ENCODE measurements at regions not wholly inside any gene's neighbourhood (a gene's known extent, or its start where the extent isn't known, plus 50 kb on each side); places are given as distances from the start of the nearest gene placed in this dataset.

DNA sequence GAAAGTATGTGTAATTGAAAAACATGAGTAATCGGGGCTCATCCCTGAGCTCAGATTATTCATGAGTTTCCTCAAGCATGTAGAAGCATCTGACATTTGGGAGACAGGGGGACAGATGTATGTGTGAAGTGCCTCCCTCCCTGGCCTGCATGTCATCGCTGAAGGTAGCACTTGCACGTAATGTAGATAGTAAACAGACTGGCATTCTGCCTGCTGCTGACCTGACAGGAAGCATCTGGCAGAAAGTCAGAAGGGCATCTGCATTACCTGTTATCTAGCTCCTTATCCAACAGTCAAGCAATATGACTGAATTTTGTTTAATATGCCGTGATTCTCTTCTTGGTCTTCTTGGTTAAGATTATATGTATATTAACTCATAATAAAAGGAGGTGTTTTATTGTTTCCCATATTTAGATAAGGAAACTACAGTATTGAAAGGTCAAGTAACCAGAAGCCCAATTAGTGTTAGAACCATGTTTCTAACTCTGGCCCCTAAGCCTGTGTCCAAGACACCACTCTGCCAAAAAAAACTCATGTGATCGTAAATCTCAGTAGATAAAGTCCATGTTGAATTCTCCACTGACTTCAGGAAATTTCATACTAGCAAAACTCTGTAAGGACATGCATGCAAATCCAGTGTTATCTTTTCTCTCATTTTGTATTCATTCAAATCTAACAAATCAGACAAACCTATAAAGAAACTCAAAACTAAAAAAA lies 918.1 kb upstream of the MBL2 start:
- Mint-ChIP-seq H3K27ac (no peak overlapping the region), H3K36me3 (no peaks in the 10 kb centered on the region), H3K27me3 (no peaks in the 10 kb centered on the region), H3K9me3 (peaks cover 0 to 13% (median 5%) of the 10 kb centered on the region in 8 donors), H3K4me3 (no peak overlapping the region), H3K4me1 (no peaks in the 10 kb centered on the region)
- H3K36me3 ChIP-seq (ENCODE audit: insufficient read depth, low read length) = no peaks in the 10 kb centered on the region
- no peak for DNase-seq
- no peak overlapping the region for H3K4me3 ChIP-seq (ENCODE audit: low read length in 2 of 2)
- H3K27me3 ChIP-seq (ENCODE audit: insufficient read depth, low read length) = no peaks in the 10 kb centered on the region
- no peaks in the 10 kb centered on the region for H3K9me3 ChIP-seq (ENCODE audit: control insufficient read depth in 1 of 2, low read length in 2 of 2)
- ChIA-PET CTCF (ENCODE audit: partially characterized antibody) (no interaction called here), POLR2A (ENCODE audit: partially characterized antibody) (no interaction called here)
- intact Hi-C loops (cut with micrococcal nuclease) = no loop called here
- H3K27ac ChIP-seq (ENCODE audit: low read depth, low read length) = no peak overlapping the region
- H3K4me1 ChIP-seq (ENCODE audit: insufficient read depth, low read length) = no peaks in the 10 kb centered on the region

DNA sequence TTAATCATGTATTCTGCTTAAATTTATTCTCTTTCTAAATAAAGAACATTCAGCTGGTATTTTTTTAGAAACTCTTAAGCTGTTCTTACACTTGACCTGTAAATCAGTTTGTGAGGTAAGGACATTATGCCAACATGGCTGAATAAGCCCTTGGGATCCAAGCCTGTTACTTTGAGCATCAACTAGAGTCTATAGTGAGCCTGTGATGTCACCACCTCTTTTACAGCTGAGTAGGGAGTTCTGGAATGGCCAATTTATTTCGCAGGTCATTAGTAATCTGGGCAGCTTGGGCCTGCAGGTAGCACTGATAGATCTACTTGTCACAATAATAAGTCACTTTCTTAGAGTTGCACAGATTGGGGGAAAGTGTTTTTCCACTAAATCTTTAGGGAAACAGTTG lies 915.2 kb upstream of the MBL2 start:
- H3K27ac ChIP-seq (ENCODE audit: low read depth, low read length) = no peak overlapping the region

DNA sequence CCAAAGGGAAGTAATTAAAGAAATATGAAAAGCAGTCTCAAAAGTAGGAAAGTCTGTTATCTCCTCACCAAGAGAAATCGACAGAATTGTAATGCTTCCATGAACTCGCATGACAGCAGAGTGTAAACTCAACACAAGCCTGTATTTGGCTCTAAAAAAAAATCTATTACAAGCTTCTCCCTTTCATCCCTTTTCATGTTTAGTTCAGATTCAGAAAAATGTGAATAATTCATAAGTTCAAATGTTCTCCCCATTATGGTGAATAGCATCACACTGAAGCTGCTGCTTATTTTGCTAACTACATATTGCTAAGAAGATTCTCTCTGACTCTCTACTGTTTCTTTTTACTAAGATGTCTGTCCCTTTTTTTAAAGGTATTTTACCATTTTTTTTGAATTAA lies 910.3 kb upstream of the MBL2 start:
- Mint-ChIP-seq H3K36me3 (no peaks in the 10 kb centered on the region), H3K27me3 (no peaks in the 10 kb centered on the region), H3K4me1 (no peaks in the 10 kb centered on the region), H3K4me3 (no peak overlapping the region), H3K9me3 (peaks cover 0 to 20% (median 5%) of the 10 kb centered on the region in 8 donors), H3K27ac (no peak overlapping the region)
- no peak for DNase-seq
- Histone ChIP-seq H3K27me3 (ENCODE audit: insufficient read depth, low read length) (no peaks in the 10 kb centered on the region), H3K36me3 (ENCODE audit: insufficient read depth, low read length) (no peaks in the 10 kb centered on the region), H3K27ac (ENCODE audit: low read depth, low read length) (no peak overlapping the region), H3K4me3 (ENCODE audit: low read length in 2 of 2) (no peak overlapping the region), H3K9me3 (ENCODE audit: control insufficient read depth in 1 of 2, low read length in 2 of 2) (no peaks in the 10 kb centered on the region), H3K4me1 (ENCODE audit: insufficient read depth, low read length) (no peaks in the 10 kb centered on the region)
- CTCF ChIA-PET (ENCODE audit: partially characterized antibody) = no interaction called here
- POLR2A ChIA-PET (ENCODE audit: partially characterized antibody) = no interaction called here
- intact Hi-C loops (cut with micrococcal nuclease) = no loop called here

More for the DNA sequence above, 915.2 kb upstream of the MBL2 start:
- CTCF ChIA-PET (ENCODE audit: partially characterized antibody) = no interaction called here
- H3K27me3 ChIP-seq (ENCODE audit: insufficient read depth, low read length) = no peaks in the 10 kb centered on the region
- intact Hi-C loops (cut with micrococcal nuclease) = no loop called here
- Mint-ChIP-seq H3K27ac (no peak overlapping the region), H3K9me3 (peaks cover 0 to 22% (median 7%) of the 10 kb centered on the region in 8 donors), H3K36me3 (no peaks in the 10 kb centered on the region), H3K4me1 (no peaks in the 10 kb centered on the region), H3K27me3 (no peaks in the 10 kb centered on the region), H3K4me3 (no peak overlapping the region)
- DNase-seq = no peak
- H3K4me3 ChIP-seq (ENCODE audit: low read length in 2 of 2) = no peak overlapping the region
- H3K9me3 ChIP-seq (ENCODE audit: control insufficient read depth in 1 of 2, low read length in 2 of 2) = no peaks in the 10 kb centered on the region
- H3K36me3 ChIP-seq (ENCODE audit: insufficient read depth, low read length) = no peaks in the 10 kb centered on the region
- H3K4me1 ChIP-seq (ENCODE audit: insufficient read depth, low read length) = no peaks in the 10 kb centered on the region
- POLR2A ChIA-PET (ENCODE audit: partially characterized antibody) = no interaction called here

DNA sequence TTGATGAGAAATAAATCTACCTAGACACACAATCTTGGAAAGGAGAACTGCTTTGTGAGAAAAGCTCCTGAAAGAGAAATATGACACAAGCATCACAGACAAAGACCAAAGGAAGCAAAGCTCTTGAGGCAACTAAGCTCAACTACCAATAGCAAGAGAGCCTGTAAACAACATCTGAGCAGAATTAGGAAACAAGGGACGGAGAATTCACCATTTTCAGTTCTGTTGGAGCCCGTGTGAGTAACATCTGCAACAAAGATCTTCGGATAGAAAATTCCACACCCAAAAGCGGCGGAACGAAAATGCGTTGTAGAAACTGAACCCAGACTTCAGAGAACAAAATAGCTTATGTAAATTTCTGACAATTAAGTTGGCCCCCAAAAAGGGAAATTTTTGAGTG lies 909.9 kb upstream of the MBL2 start:
- CTCF ChIA-PET (ENCODE audit: partially characterized antibody) = no interaction called here
- no peak for DNase-seq
- no peaks in the 10 kb centered on the region for H3K27me3 ChIP-seq (ENCODE audit: insufficient read depth, low read length)
- POLR2A ChIA-PET (ENCODE audit: partially characterized antibody) = no interaction called here
- H3K27ac ChIP-seq (ENCODE audit: low read depth, low read length) = no peak overlapping the region
- H3K4me3 Mint-ChIP-seq = no peak overlapping the region
- H3K4me3 ChIP-seq (ENCODE audit: low read length in 2 of 2) = no peak overlapping the region
- H3K4me1 Mint-ChIP-seq = no peaks in the 10 kb centered on the region
- H3K9me3 ChIP-seq (ENCODE audit: control insufficient read depth in 1 of 2, low read length in 2 of 2) = no peaks in the 10 kb centered on the region
- H3K9me3 Mint-ChIP-seq = peaks cover 0 to 20% (median 5%) of the 10 kb centered on the region in 8 donors
- H3K4me1 ChIP-seq (ENCODE audit: insufficient read depth, low read length) = no peaks in the 10 kb centered on the region
- no peaks in the 10 kb centered on the region for H3K36me3 Mint-ChIP-seq
- intact Hi-C loops (cut with micrococcal nuclease) = no loop called here
- H3K27ac Mint-ChIP-seq = no peak overlapping the region
- H3K36me3 ChIP-seq (ENCODE audit: insufficient read depth, low read length) = no peaks in the 10 kb centered on the region
- H3K27me3 Mint-ChIP-seq = no peaks in the 10 kb centered on the region

- intact Hi-C loops (cut with micrococcal nuclease) = no loop called here
- Histone ChIP-seq H3K4me3 (ENCODE audit: low read length in 2 of 2) (no peak overlapping the region), H3K9me3 (ENCODE audit: control insufficient read depth in 1 of 2, low read length in 2 of 2) (no peaks in the 10 kb centered on the region), H3K4me1 (ENCODE audit: insufficient read depth, low read length) (no peaks in the 10 kb centered on the region), H3K36me3 (ENCODE audit: insufficient read depth, low read length) (no peaks in the 10 kb centered on the region), H3K27ac (ENCODE audit: low read depth, low read length) (no peak overlapping the region), H3K27me3 (ENCODE audit: insufficient read depth, low read length) (no peaks in the 10 kb centered on the region)
- CTCF ChIA-PET (ENCODE audit: partially characterized antibody) = no interaction called here
- H3K4me1 Mint-ChIP-seq = no peaks in the 10 kb centered on the region
- no peak overlapping the region for H3K4me3 Mint-ChIP-seq
- POLR2A ChIA-PET (ENCODE audit: partially characterized antibody) = no interaction called here
- H3K36me3 Mint-ChIP-seq = no peaks in the 10 kb centered on the region
- no peak for DNase-seq
- H3K9me3 Mint-ChIP-seq = peaks cover 0 to 29% (median 8%) of the 10 kb centered on the region in 8 donors
- H3K27me3 Mint-ChIP-seq = no peaks in the 10 kb centered on the region
- H3K27ac Mint-ChIP-seq = no peak overlapping the region
Observed at GRCh38 chr10:53679666-53680065, 907.1 kb upstream of the MBL2 start.

DNA sequence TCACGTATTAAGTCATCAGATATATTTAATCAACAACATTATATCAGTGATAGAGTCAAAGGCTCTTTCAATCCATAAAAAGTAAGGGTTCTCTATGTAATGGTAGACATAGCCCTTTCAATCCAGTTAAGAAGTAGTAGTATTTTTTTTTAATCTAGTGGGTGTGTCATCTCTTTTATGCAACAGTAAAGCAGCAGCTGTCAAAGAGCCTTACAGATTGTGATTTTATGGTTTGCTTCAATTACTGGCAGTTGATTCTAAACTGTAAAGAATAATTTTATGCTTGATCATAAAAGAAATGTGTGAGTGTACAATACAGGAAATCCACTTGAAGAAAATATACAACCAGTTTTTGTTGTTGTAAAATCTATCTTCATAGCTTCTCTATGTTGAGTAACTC lies 902.6 kb upstream of the MBL2 start:
- no peak for DNase-seq
- ChIA-PET CTCF (ENCODE audit: partially characterized antibody) (no interaction called here), POLR2A (ENCODE audit: partially characterized antibody) (no interaction called here)
- Histone ChIP-seq H3K27me3 (ENCODE audit: insufficient read depth, low read length) (no peaks in the 10 kb centered on the region), H3K27ac (ENCODE audit: low read depth, low read length) (no peak overlapping the region), H3K4me1 (ENCODE audit: insufficient read depth, low read length) (no peaks in the 10 kb centered on the region), H3K4me3 (ENCODE audit: low read length in 2 of 2) (no peak overlapping the region), H3K9me3 (ENCODE audit: control insufficient read depth in 1 of 2, low read length in 2 of 2) (no peaks in the 10 kb centered on the region), H3K36me3 (ENCODE audit: insufficient read depth, low read length) (no peaks in the 10 kb centered on the region)
- Mint-ChIP-seq H3K9me3 (peaks cover 0 to 18% (median 4%) of the 10 kb centered on the region in 8 donors), H3K4me1 (no peaks in the 10 kb centered on the region), H3K36me3 (no peaks in the 10 kb centered on the region), H3K4me3 (no peak overlapping the region), H3K27me3 (no peaks in the 10 kb centered on the region), H3K27ac (no peak overlapping the region)
- intact Hi-C loops (cut with micrococcal nuclease) = no loop called here

GRCh38 chr10:53667063-53667462 lies 894.5 kb upstream of the MBL2 start:
- DNase-seq = no peak
- no peaks in the 10 kb centered on the region for H3K27me3 ChIP-seq (ENCODE audit: insufficient read depth, low read length)
- no peak overlapping the region for H3K4me3 Mint-ChIP-seq
- H3K27ac ChIP-seq (ENCODE audit: low read depth, low read length) = no peak overlapping the region
- intact Hi-C loops (cut with micrococcal nuclease) = no loop called here
- H3K27ac Mint-ChIP-seq = no peak overlapping the region
- H3K4me1 Mint-ChIP-seq = no peaks in the 10 kb centered on the region
- no peaks in the 10 kb centered on the region for H3K27me3 Mint-ChIP-seq
- ChIA-PET CTCF (ENCODE audit: partially characterized antibody) (no interaction called here), POLR2A (ENCODE audit: partially characterized antibody) (no interaction called here)
- H3K4me1 ChIP-seq (ENCODE audit: insufficient read depth, low read length) = no peaks in the 10 kb centered on the region
- H3K9me3 ChIP-seq (ENCODE audit: control insufficient read depth in 1 of 2, low read length in 2 of 2) = peaks cover 0 to 14% of the 10 kb centered on the region in 2 donors
- no peaks in the 10 kb centered on the region for H3K36me3 ChIP-seq (ENCODE audit: insufficient read depth, low read length)
- peaks cover 2 to 25% (median 13%) of the 10 kb centered on the region in 8 donors for H3K9me3 Mint-ChIP-seq
- no peaks in the 10 kb centered on the region for H3K36me3 Mint-ChIP-seq
- H3K4me3 ChIP-seq (ENCODE audit: low read length in 2 of 2) = no peak overlapping the region

Measured in CD4-positive, alpha-beta memory T cell (primary cell).